DOHH2 (cell line): ENCODE measurements at regions not wholly inside any gene's neighbourhood (a gene's known extent, or its start where the extent isn't known, plus 50 kb on each side); places are given as distances from the start of the nearest gene placed in this dataset.

Experiments used
- H3F3A ChIP-seq: fragments of 200-600 bp; sonication (generic), shearing (Covaris generic); 2 replicates; pipeline ENCODE4 v1.6.0; 2016; ENCODE audit warnings: antibody characterized with exemption, mild to moderate bottlenecking; ENCODE audit not compliant: control insufficient read depth, insufficient read depth
- H3K27ac ChIP-seq: fragments of 200-600 bp; sonication (generic); 2 replicates; pipeline ENCODE4 v1.5.1; 2014; ENCODE audit warnings: low read depth, mild to moderate bottlenecking, low read length, moderate library complexity
- H3K27me3 ChIP-seq: fragments of 200-600 bp; sonication (generic); 2 replicates; pipeline ENCODE4 v1.6.1; 2014; ENCODE audit warnings: mild to moderate bottlenecking, low read length, mixed read lengths; ENCODE audit not compliant: control insufficient read depth
- H3K36me3 ChIP-seq: fragments of 200-600 bp; sonication (generic); 2 replicates; pipeline ENCODE4 v1.6.1; 2014; ENCODE audit warnings: mild to moderate bottlenecking, low read length, moderate library complexity, mixed read lengths; ENCODE audit not compliant: control insufficient read depth
- H3K4me1 ChIP-seq: fragments of 200-600 bp; sonication (generic); 2 replicates; pipeline ENCODE4 v1.6.1; 2014; ENCODE audit warnings: mild to moderate bottlenecking, low read length, mixed read lengths; ENCODE audit not compliant: control insufficient read depth
- H3K4me2 ChIP-seq: fragments of 200-600 bp; sonication (generic); 2 replicates; pipeline ENCODE4 v1.6.0; 2014; ENCODE audit warnings: mild to moderate bottlenecking, low read length, moderate library complexity
- H3K4me3 ChIP-seq: fragments of 200-600 bp; sonication (generic); 2 replicates; pipeline ENCODE4 v1.5.1; 2014; ENCODE audit warnings: mild to moderate bottlenecking, low read length, mixed read lengths
- H3K79me2 ChIP-seq: fragments of 200-600 bp; sonication (generic); 2 replicates; pipeline ENCODE4 v1.6.1; 2014; ENCODE audit warnings: mild to moderate bottlenecking, low read length, mixed read lengths; ENCODE audit not compliant: control insufficient read depth
- H3K9me2 ChIP-seq: fragments of 200-600 bp; sonication (generic); replicated peaks from 2 replicates; pipeline ENCODE4 v1.6.1; 2014; ENCODE audit warnings: mild to moderate bottlenecking, low read length, mixed read lengths; ENCODE audit not compliant: control insufficient read depth
- H3K9me3 ChIP-seq: fragments of 200-600 bp; sonication (generic); 2 replicates; pipeline ENCODE4 v1.6.1; 2014; ENCODE audit warnings: antibody characterized with exemption, low read length, mixed read lengths; ENCODE audit not compliant: control insufficient read depth, insufficient read depth
- H4K20me1 ChIP-seq: fragments of 200-600 bp; sonication (generic); 2 replicates; pipeline ENCODE4 v1.6.0; 2014; ENCODE audit warnings: low read depth, mild to moderate bottlenecking, antibody characterized with exemption, low read length, moderate library complexity; ENCODE audit not compliant: control insufficient read depth, insufficient read depth
- EZH2phosphoT487 ChIP-seq: fragments of 200-600 bp; sonication (generic); IDR thresholded peaks from 2 replicates; pipeline ENCODE4 v1.6.1; 2017; ENCODE audit warnings: borderline replicate concordance, mild to moderate bottlenecking, antibody characterized with exemption, low read length, moderate library complexity, mixed read lengths
- TF ChIP-seq, protein P1 (sequence below): fragments of 200-600 bp; sonication (generic); IDR thresholded peaks from one replicate; pipeline ENCODE4 v1.5.1; 2014; ENCODE audit warnings: antibody characterized with exemption, mild to moderate bottlenecking, low read depth, low read length; ENCODE audit not compliant: poor library complexity, severe bottlenecking

DNA sequence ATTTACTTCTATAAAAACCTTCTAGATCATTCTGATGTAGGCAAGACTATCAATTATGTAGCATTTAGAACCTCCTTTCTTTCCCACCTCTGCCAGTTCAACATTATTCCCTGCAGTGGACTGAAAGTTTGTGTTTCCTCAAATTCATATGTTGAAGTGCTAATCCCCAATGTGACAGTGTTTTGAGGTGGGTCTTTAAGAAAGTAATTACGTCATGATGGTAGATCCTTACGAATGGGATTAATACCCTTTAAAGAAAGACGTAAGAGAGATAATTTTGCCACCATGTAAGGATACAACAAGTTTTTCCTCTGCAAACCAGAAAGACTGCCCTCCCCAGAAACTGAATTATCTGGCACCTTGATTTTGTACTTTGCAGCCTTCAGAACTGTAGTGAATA, 1489.7 kb upstream of the SEL1L start:
- Histone ChIP-seq H3K4me2 (no peak overlapping the region), H3K27ac (no peak overlapping the region), H4K20me1 (no peaks in the 10 kb centered on the region), H3K79me2 (no peaks in the 10 kb centered on the region), H3K4me3 (no peak overlapping the region), H3K4me1 (no peaks in the 10 kb centered on the region), H3F3A (no peaks in the 10 kb centered on the region), H3K9me2 (no peaks in the 10 kb centered on the region), H3K9me3 (no peaks in the 10 kb centered on the region), H3K27me3 (no peaks in the 10 kb centered on the region), H3K36me3 (no peaks in the 10 kb centered on the region)
- no peak for TF ChIP-seq EZH2phosphoT487
- TF ChIP-seq, protein P1, sequence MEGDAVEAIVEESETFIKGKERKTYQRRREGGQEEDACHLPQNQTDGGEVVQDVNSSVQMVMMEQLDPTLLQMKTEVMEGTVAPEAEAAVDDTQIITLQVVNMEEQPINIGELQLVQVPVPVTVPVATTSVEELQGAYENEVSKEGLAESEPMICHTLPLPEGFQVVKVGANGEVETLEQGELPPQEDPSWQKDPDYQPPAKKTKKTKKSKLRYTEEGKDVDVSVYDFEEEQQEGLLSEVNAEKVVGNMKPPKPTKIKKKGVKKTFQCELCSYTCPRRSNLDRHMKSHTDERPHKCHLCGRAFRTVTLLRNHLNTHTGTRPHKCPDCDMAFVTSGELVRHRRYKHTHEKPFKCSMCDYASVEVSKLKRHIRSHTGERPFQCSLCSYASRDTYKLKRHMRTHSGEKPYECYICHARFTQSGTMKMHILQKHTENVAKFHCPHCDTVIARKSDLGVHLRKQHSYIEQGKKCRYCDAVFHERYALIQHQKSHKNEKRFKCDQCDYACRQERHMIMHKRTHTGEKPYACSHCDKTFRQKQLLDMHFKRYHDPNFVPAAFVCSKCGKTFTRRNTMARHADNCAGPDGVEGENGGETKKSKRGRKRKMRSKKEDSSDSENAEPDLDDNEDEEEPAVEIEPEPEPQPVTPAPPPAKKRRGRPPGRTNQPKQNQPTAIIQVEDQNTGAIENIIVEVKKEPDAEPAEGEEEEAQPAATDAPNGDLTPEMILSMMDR, result no peak

DNA sequence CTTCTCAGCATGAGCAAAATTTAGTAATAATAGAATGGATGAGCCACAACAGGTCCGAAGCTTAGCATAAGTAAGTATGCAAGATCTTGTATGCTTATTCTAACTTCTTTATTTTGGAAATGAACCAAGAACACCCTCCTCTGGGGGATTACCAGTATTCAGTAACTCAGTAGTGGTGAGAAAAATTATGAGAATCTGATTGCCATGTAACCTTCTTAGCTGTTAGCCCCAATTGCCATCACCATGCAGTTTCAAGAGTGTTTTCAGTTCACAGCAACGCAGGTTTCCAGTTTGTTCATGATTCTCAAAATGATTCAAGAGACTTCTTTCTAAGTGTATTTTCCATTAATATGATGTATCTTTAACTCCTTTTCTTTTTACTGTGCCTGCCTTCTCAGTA, 1507.6 kb upstream of the SEL1L start:
- H3K4me2 ChIP-seq, result no peak overlapping the region
- no peaks in the 10 kb centered on the region for H3K9me2 ChIP-seq
- no peaks in the 10 kb centered on the region for H3K27me3 ChIP-seq
- H3K36me3 ChIP-seq, result no peaks in the 10 kb centered on the region
- H3K4me1 ChIP-seq, result no peaks in the 10 kb centered on the region
- no peaks in the 10 kb centered on the region for H3F3A ChIP-seq
- H4K20me1 ChIP-seq, result no peaks in the 10 kb centered on the region
- no peaks in the 10 kb centered on the region for H3K9me3 ChIP-seq
- no peak overlapping the region for H3K4me3 ChIP-seq
- TF ChIP-seq, protein P1, result no peak
- TF ChIP-seq EZH2phosphoT487, result no peak
- H3K79me2 ChIP-seq, result no peaks in the 10 kb centered on the region
- H3K27ac ChIP-seq, result no peak overlapping the region

DNA sequence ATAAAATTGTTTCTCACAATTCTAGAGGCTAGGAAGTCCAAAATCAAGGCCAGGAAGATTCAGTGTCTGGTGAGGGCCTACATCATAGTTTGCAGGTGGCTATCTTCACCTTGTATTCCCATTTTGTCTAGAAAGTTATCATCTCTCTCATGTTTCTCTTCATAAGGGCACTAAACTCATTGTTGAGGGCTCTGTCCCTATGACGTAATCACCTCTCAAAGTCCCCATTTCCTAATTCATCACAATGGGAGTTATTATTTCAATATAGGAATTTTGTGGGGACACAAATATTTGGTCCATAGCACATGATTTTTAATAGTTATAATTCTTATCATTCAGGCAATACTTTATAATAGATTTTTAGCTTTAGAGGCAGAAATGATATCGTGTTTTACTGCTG, 1509.2 kb upstream of the SEL1L start:
- Histone ChIP-seq H3K36me3 (no peaks in the 10 kb centered on the region), H3K4me3 (no peak overlapping the region), H4K20me1 (no peaks in the 10 kb centered on the region), H3K79me2 (no peaks in the 10 kb centered on the region), H3K9me2 (no peaks in the 10 kb centered on the region), H3K27ac (no peak overlapping the region), H3K9me3 (no peaks in the 10 kb centered on the region), H3K4me2 (no peak overlapping the region), H3F3A (no peaks in the 10 kb centered on the region), H3K27me3 (no peaks in the 10 kb centered on the region), H3K4me1 (no peaks in the 10 kb centered on the region)
- TF ChIP-seq, protein P1, result no peak
- no peak for TF ChIP-seq EZH2phosphoT487

DNA sequence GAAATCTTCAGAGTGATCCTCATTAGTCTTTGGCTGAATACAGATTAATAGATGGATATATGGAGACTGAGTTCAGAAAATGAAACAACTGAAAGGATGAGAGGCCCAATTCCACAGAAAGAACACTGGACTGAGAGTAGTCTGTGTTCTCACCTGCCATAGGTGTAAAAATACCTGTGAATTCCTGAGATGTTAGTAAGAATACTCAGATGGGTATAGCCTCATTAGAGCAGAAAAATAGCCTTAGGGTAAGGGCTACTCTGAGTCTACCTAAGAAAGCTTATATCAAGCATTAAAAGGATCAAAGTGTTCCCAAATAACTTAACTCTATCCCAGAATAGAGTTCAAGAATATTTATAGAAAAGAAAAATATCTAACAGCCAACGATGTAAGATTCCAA, 1510.3 kb upstream of the SEL1L start:
- TF ChIP-seq, protein P1, result no peak
- TF ChIP-seq EZH2phosphoT487, result no peak
- H3K27ac ChIP-seq, result no peak overlapping the region

More for the DNA sequence above, 1510.3 kb upstream of the SEL1L start:
- no peak overlapping the region for H3K4me2 ChIP-seq
- no peak overlapping the region for H3K4me3 ChIP-seq
- H3K9me3 ChIP-seq, result no peaks in the 10 kb centered on the region
- H3K79me2 ChIP-seq, result no peaks in the 10 kb centered on the region
- H3F3A ChIP-seq, result no peaks in the 10 kb centered on the region
- H3K36me3 ChIP-seq, result no peaks in the 10 kb centered on the region
- no peaks in the 10 kb centered on the region for H3K27me3 ChIP-seq
- no peaks in the 10 kb centered on the region for H3K4me1 ChIP-seq
- no peaks in the 10 kb centered on the region for H4K20me1 ChIP-seq
- H3K9me2 ChIP-seq, result no peaks in the 10 kb centered on the region
